GM12873 (cell line): ENCODE measurements at regions not wholly inside any gene's neighbourhood (a gene's known extent, or its start where the extent isn't known, plus 50 kb on each side); places are given as distances from the start of the nearest gene placed in this dataset.

Experiments used
- CTCF ChIP-seq: IDR thresholded peaks from 2 replicates; pipeline ENCODE4 v1.5.1; 2012; ENCODE audit warnings: low read depth, mild to moderate bottlenecking, moderate library complexity, low read length, control low read depth; ENCODE audit not compliant: insufficient read depth; ENCODE audit errors: missing control alignments

GRCh38 chr7:65554-65953 is 126.8 kb upstream of the FAM20C start:
- TF ChIP-seq CTCF, result no peak

- no peak for TF ChIP-seq CTCF
Observed at GRCh38 chr7:66296-66695, 126.1 kb upstream of the FAM20C start.

GRCh38 chr7:66741-67140 is 125.6 kb upstream of the FAM20C start:
- no peak for TF ChIP-seq CTCF

GRCh38 chr7:67661-68395 is 124.5 kb upstream of the FAM20C start:
- TF ChIP-seq CTCF, result no peak

- peak; percentile 13 for TF ChIP-seq CTCF
Observed at GRCh38 chr7:68629-69028, 123.7 kb upstream of the FAM20C start.

GRCh38 chr7:80259-81067 is 111.9 kb upstream of the FAM20C start:
- no peak for TF ChIP-seq CTCF

- no peak for TF ChIP-seq CTCF
Observed at GRCh38 chr7:81068-81925, 111.1 kb upstream of the FAM20C start.
